ENCODE measurements at regions not wholly inside any gene's neighbourhood (a gene's known extent, or its start where the extent isn't known, plus 50 kb on each side); places are given as distances from the start of the nearest gene placed in this dataset.

- TF ChIP-seq NFIC (IDR thresholded peaks at IDR 0.05): no peak
- no peak for TF ChIP-seq EP300 (IDR thresholded peaks at IDR 0.05; ENCODE audit: borderline replicate concordance)
These were observed 822.6 kb upstream of the GRAMD2B start for GRCh38 chr5:125600559-125600958.
